Memory B cell (primary cell): ENCODE measurements at regions not wholly inside any gene's neighbourhood (a gene's known extent, or its start where the extent isn't known, plus 50 kb on each side); places are given as distances from the start of the nearest gene placed in this dataset.

Experiments used
- ATAC-seq: fragments of 150-1000 bp; cut with Tn5 transposase; 2 replicates; pipeline ENCODE4 v1.10.0; 2021; ENCODE audit warnings: low read depth, mild to moderate bottlenecking, moderate library complexity
- DNase-seq, 2 donors: peaks; one replicate each; pipeline ENCODE4 v3.0.0; 2022; ENCODE audit warnings: low spot score in 2 of 2
- H3K27ac Mint-ChIP-seq: one replicate; pipeline ENCODE4 v1.8.0; 2022; ENCODE audit warnings: mild to moderate bottlenecking, moderate library complexity, mixed read lengths
- H3K27me3 Mint-ChIP-seq: one replicate; pipeline ENCODE4 v1.8.0; 2022; ENCODE audit warnings: mixed read lengths
- H3K36me3 Mint-ChIP-seq: one replicate; pipeline ENCODE4 v1.8.0; 2022; ENCODE audit warnings: mild to moderate bottlenecking, mixed read lengths
- H3K4me1 Mint-ChIP-seq: one replicate; pipeline ENCODE4 v1.8.0; 2022; ENCODE audit warnings: mixed read lengths
- H3K4me3 Mint-ChIP-seq: one replicate; pipeline ENCODE4 v1.8.0; 2022; ENCODE audit warnings: mild to moderate bottlenecking, moderate library complexity, mixed read lengths
- H3K9me3 Mint-ChIP-seq: one replicate; pipeline ENCODE4 v1.8.0; 2022; ENCODE audit warnings: mixed read lengths

DNA sequence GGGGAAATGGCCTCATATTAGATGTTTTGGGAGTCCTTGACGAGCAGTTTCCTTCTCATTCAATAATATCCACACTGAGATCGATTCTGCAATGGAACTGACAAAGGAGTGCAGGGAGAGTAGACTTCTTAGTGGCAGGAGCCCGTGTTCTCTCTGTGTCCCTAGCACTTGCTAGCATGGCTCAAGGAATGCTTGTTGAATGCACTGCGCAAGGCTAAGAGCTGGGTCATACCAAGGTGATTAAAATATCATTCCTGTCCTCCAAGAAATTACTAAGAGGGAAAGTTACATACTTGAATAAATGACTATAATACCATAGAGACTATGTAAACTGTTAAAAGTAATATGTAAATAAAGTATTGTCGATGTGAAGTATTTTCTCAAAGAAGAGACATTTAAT lies 630.1 kb downstream of the IRX1 start:
- no peak for ATAC-seq
- DNase-seq: no peak
- Mint-ChIP-seq H3K4me3 (no peak overlapping the region), H3K27me3 (no peaks in the 10 kb centered on the region), H3K36me3 (no peaks in the 10 kb centered on the region), H3K4me1 (no peaks in the 10 kb centered on the region), H3K9me3 (no peaks in the 10 kb centered on the region), H3K27ac (no peak overlapping the region)

DNA sequence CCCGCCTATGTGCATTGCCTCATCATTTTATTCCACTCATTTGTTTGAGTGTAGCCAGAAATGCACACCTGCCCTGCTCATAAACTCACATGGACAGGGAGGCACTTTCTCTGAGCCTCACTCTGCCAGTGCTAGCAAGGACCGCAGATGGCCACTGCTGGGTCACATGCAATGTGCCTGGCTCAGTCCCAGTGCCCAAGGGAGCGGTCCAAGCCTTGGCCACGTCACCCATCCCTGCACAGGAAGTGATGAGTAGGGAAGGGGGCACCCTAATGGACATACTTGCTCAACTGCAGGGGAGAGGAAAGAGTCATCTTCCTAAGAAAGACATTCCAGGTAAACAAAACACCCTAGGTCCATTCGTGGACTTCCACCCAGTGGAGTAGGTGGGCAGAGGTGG lies 630.9 kb downstream of the IRX1 start:
- H3K4me1 Mint-ChIP-seq: no peaks in the 10 kb centered on the region
- ATAC-seq (no peak), DNase-seq (no peak)
- no peaks in the 10 kb centered on the region for H3K9me3 Mint-ChIP-seq
- no peak overlapping the region for H3K4me3 Mint-ChIP-seq
- no peaks in the 10 kb centered on the region for H3K27me3 Mint-ChIP-seq
- H3K27ac Mint-ChIP-seq: no peak overlapping the region
- H3K36me3 Mint-ChIP-seq: no peaks in the 10 kb centered on the region

- Mint-ChIP-seq H3K27me3 (no peaks in the 10 kb centered on the region), H3K27ac (no peak overlapping the region), H3K36me3 (no peaks in the 10 kb centered on the region), H3K4me1 (no peaks in the 10 kb centered on the region), H3K9me3 (peaks cover 4% of the 10 kb centered on the region), H3K4me3 (no peak overlapping the region)
- ATAC-seq: no peak
- DNase-seq: no peak
These were observed 633.1 kb downstream of the IRX1 start for GRCh38 chr5:4228708-4229107.

DNA sequence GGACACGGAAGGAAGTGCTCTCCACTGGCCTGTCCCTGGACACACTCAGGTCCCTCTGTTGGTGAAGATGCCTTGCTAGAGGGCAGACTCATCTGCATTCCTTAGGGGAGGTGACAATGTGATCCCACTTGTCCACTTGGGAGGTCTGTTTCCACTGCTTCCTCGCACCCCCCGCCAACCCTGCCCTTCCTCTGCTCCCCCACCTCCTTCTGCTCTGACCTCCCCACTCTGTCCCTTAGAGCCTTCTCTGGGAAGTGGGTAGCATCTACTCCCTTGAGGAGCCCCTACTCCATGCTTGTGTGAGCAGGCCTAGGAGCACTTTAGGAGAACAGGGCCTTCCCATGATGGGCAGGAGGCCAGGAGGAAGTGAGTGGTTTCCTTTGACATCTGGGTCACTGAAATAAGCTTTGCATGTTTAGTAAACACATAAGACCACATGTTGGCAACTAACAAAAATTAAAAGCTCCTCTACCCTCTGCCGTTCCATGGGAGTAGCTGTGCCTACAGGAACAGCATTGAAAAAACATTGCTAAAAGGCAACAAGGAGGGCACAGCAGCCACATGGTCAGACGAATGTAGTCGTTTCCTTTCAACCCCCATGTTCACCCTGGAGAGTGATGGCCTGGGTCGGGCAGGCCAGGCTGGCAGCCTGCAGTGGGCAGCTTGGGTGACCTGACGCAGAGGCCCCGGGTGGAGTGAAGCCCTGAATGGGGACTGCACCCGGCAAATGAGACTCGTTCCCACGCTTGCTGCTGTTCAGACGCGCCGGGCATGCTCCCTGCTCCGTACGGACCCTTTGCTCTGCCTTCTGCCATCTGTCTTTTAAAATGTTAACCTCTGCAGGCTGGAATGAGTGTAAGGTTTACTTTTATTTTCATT lies 634.0 kb downstream of the IRX1 start:
- Mint-ChIP-seq H3K4me1 (no peaks in the 10 kb centered on the region), H3K27ac (no peak overlapping the region)
- no peak for ATAC-seq

GRCh38 chr5:4230471-4230785 lies 634.8 kb downstream of the IRX1 start:
- Mint-ChIP-seq H3K27me3 (no peaks in the 10 kb centered on the region), H3K36me3 (no peaks in the 10 kb centered on the region), H3K9me3 (peaks cover 12% of the 10 kb centered on the region), H3K27ac (no peak overlapping the region), H3K4me3 (no peak overlapping the region), H3K4me1 (no peaks in the 10 kb centered on the region)
- ATAC-seq: no peak
- DNase-seq: no peak

More for the DNA sequence above, 634.0 kb downstream of the IRX1 start:
- H3K27me3 Mint-ChIP-seq: no peaks in the 10 kb centered on the region
- DNase-seq: no peak
- H3K4me3 Mint-ChIP-seq: no peak overlapping the region
- peaks cover 7% of the 10 kb centered on the region for H3K9me3 Mint-ChIP-seq
- H3K36me3 Mint-ChIP-seq: no peaks in the 10 kb centered on the region

DNA sequence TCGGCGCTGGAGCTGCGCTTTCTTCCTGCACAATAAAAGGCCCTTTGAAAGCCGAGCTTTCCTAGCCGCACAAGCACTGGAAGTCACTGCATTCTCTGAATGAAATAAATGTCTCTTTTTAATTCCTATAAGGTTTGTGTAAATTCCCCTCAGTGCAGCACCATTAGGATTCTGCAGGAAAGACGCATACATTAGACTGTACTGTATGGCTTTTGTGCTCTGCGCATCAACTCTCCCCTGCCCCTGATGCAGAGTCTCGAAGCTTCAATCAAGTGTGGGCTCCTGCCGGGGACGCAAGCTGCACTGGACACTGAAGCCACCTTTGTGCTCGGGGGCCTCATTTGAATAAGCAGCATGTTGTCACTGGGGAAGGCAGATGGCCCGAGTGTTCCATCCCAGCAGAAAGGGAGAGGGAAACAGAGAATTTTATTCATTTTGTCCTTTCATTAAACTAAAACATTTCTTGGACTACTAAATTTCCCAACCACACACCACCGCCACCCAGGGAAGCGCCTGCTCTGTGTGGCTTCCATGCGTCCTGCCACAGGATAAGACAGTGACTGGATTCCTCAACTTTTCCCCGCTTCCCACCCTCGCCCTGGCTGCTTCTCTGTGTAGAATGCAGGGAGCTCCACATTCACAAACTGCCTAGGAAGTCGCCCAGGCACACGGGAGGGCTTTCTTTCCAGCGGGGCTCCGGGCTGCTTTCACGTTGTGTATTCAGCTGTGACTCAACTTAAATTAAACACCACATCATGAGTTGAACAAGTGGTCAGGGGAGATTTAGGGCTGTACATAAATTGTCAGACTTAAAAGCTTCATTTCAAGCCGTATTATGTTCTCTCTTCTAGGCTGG lies 635.4 kb downstream of the IRX1 start:
- Mint-ChIP-seq H3K4me1 (no peaks in the 10 kb centered on the region), H3K27ac (no peak overlapping the region), H3K27me3 (no peaks in the 10 kb centered on the region), H3K4me3 (no peak overlapping the region), H3K36me3 (no peaks in the 10 kb centered on the region), H3K9me3 (peaks cover 12% of the 10 kb centered on the region)
- ATAC-seq (no peak), DNase-seq (no peak)

- no peaks in the 10 kb centered on the region for H3K27me3 Mint-ChIP-seq
- H3K4me1 Mint-ChIP-seq: no peaks in the 10 kb centered on the region
- no peak for DNase-seq
- H3K4me3 Mint-ChIP-seq: no peak overlapping the region
- H3K36me3 Mint-ChIP-seq: no peaks in the 10 kb centered on the region
- H3K27ac Mint-ChIP-seq: no peak overlapping the region
- ATAC-seq: no peak
- H3K9me3 Mint-ChIP-seq: peaks cover 12% of the 10 kb centered on the region
These were observed 636.5 kb downstream of the IRX1 start for GRCh38 chr5:4232084-4232483.

- H3K4me3 Mint-ChIP-seq: no peak overlapping the region
- no peaks in the 10 kb centered on the region for H3K36me3 Mint-ChIP-seq
- DNase-seq (no peak), ATAC-seq (no peak)
- peaks cover 16% of the 10 kb centered on the region for H3K9me3 Mint-ChIP-seq
- H3K4me1 Mint-ChIP-seq: no peaks in the 10 kb centered on the region
- no peaks in the 10 kb centered on the region for H3K27me3 Mint-ChIP-seq
- H3K27ac Mint-ChIP-seq: no peak overlapping the region
These were observed 638.0 kb downstream of the IRX1 start for GRCh38 chr5:4233671-4234070.

DNA sequence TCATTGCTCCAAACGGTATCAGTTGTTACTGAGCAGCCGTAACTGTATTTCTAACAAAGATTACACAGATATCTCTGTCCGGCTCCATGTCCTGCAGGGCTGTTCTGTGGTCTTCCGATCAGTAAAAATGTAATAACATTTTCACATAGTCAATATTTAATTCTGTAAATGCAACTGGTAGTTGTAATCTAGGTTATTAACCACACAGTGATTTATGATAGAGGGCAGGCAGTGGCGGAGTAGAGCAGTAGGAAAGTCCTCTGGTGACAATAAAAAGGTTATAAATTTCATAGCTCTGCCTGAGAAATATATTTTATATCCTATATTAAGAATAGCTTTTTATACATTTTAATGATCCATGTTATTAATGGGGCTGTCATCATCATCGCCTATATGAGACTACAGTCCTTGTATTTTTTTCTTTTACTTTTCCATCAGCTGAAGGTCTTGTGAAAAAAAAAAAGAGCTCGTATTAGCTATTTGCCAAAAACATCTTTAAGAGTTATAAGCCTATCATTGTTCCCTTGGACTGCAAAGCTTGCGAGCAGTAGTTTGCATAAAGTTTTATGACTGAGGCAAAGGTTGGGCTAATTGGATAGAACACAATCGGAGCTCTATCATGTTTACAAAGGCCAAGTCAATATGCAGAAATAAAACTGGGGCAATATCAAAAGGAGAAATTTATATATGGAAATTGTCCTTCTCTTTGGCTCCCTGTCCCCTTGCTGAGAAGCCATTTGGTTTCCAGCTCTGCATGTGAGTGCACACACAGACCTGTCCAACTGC lies 648.0 kb downstream of the IRX1 start:
- DNase-seq: no peak
- Mint-ChIP-seq H3K9me3 (peaks cover 4% of the 10 kb centered on the region), H3K36me3 (no peaks in the 10 kb centered on the region)

GRCh38 chr5:4244306-4244705 lies 648.7 kb downstream of the IRX1 start:
- Mint-ChIP-seq H3K36me3 (no peaks in the 10 kb centered on the region), H3K4me1 (no peaks in the 10 kb centered on the region), H3K4me3 (no peak overlapping the region), H3K27me3 (no peaks in the 10 kb centered on the region), H3K27ac (no peak overlapping the region), H3K9me3 (peaks cover 4% of the 10 kb centered on the region)
- ATAC-seq (no peak), DNase-seq (no peak)

More for the DNA sequence above, 648.0 kb downstream of the IRX1 start:
- Mint-ChIP-seq H3K4me3 (no peak overlapping the region), H3K27me3 (no peaks in the 10 kb centered on the region), H3K27ac (no peak overlapping the region), H3K4me1 (no peaks in the 10 kb centered on the region)
- no peak for ATAC-seq

GRCh38 chr5:4245076-4245475 lies 649.4 kb downstream of the IRX1 start:
- Mint-ChIP-seq H3K4me3 (no peak overlapping the region), H3K9me3 (peaks cover 4% of the 10 kb centered on the region), H3K27me3 (no peaks in the 10 kb centered on the region), H3K36me3 (no peaks in the 10 kb centered on the region), H3K4me1 (no peaks in the 10 kb centered on the region), H3K27ac (no peak overlapping the region)
- ATAC-seq (no peak), DNase-seq (no peak)

GRCh38 chr5:4245511-4245910 lies 649.9 kb downstream of the IRX1 start:
- Mint-ChIP-seq H3K9me3 (peaks cover 4% of the 10 kb centered on the region), H3K27ac (no peak overlapping the region), H3K4me3 (no peak overlapping the region), H3K27me3 (no peaks in the 10 kb centered on the region), H3K36me3 (no peaks in the 10 kb centered on the region), H3K4me1 (no peaks in the 10 kb centered on the region)
- no peak for ATAC-seq
- no peak for DNase-seq

DNA sequence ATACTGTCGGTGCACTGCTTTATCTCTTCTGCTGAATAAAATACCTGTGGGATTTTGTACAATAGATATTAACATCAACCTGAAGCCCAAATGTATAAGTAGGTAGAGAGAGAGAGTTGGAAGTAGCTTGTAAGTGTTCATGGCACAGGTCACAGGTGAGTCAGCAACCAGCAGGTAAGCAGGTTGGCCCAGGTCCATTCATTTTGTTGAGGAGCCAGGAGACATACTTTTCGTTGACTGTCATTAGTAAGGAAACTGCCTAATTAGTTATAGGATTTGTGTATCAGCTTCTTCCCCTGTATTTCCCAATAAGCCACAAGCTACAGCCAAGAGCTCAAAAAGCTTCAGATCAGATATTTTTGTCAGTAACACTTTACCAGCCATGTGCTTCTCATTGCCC lies 650.8 kb downstream of the IRX1 start:
- no peak for ATAC-seq
- H3K4me1 Mint-ChIP-seq: no peaks in the 10 kb centered on the region
- H3K36me3 Mint-ChIP-seq: no peaks in the 10 kb centered on the region
- no peaks in the 10 kb centered on the region for H3K27me3 Mint-ChIP-seq
- H3K9me3 Mint-ChIP-seq: peaks cover 4% of the 10 kb centered on the region
- no peak overlapping the region for H3K4me3 Mint-ChIP-seq
- no peak overlapping the region for H3K27ac Mint-ChIP-seq
- no peak for DNase-seq

GRCh38 chr5:4250254-4250653 lies 654.6 kb downstream of the IRX1 start:
- Mint-ChIP-seq H3K9me3 (peaks cover 5% of the 10 kb centered on the region), H3K36me3 (no peaks in the 10 kb centered on the region), H3K27ac (no peak overlapping the region), H3K27me3 (no peaks in the 10 kb centered on the region), H3K4me1 (no peaks in the 10 kb centered on the region), H3K4me3 (no peak overlapping the region)
- DNase-seq: no peak
- no peak for ATAC-seq
